Fibroblast of skin of right biceps (primary cell): ENCODE measurements at regions not wholly inside any gene's neighbourhood (a gene's known extent, or its start where the extent isn't known, plus 50 kb on each side); places are given as distances from the start of the nearest gene placed in this dataset.

Source experiments
- DNase-seq: peaks from one replicate; pipeline ENCODE4 v3.0.0-alpha.2; 2013

DNA sequence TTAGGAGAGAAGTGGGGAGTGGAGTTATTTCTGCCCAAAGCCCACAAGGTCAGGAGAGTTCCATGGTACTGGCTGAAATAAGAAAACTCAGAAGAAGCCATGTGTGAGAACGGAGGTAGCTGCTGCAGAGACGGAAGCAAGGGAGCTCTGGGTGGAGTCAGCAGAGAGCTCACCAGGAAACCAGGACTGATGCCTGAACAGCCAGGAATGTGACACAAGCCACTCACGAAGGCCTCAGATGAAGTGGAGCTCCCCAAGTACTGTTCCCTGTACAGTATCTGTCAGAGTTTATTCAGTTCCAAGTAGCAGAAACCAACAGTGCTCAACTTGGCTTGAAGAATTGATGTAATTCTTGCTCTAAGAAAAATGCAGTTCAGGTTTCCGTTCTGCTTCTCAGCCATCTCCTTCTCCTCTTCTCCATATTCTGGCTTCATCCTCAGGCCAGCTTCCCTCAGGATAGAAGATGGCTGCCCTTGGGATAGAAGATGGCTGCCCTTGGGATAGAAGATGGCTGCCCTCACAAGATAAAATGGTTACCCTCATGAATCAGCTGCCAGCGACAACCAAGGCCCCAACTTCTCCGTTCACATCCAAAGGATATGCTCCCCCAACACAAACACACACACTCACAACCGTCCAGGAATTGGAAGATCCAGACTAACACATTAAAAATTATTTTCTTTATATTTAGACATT is 117.4 kb upstream of the SH3BP4 start:
- no peak for DNase-seq

DNA sequence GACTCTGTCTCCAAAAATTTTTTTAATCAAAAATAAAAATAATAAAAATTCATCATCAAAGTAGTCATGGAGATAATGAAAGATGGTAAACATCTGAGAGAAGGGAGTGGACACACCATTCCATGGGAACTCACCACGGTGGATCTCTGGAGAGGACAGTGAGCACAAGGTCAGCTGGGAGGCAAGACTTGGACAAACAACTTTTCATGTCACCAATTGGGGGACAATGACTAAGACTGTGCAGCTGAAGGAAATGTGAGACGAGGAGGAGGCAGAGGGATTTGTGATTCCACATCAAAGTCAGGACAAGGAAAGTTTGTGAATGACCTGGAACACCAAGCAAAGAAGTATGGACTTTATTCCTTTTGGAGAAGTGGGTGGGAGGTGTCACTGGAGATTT is 121.0 kb upstream of the SH3BP4 start:
- DNase-seq, result no peak

DNA sequence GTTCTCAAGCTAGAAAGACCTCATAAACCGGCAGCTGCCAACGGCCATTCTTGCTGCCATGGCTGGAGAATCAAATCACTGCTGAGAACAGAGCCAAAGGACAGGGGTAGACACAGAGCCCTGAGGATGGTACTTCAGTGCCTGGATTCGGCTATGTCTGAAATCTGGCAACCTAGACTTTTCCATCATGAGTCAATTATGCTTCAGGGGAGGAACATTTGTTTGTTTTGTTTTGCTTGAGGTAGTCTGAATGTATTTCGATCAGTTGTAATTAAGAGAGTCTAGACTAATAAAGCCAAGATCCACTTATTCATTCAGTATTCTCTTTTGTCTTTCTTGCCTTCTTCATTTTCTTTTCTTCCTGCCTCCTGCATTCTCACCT is 122.8 kb upstream of the SH3BP4 start:
- DNase-seq, result no peak

DNA sequence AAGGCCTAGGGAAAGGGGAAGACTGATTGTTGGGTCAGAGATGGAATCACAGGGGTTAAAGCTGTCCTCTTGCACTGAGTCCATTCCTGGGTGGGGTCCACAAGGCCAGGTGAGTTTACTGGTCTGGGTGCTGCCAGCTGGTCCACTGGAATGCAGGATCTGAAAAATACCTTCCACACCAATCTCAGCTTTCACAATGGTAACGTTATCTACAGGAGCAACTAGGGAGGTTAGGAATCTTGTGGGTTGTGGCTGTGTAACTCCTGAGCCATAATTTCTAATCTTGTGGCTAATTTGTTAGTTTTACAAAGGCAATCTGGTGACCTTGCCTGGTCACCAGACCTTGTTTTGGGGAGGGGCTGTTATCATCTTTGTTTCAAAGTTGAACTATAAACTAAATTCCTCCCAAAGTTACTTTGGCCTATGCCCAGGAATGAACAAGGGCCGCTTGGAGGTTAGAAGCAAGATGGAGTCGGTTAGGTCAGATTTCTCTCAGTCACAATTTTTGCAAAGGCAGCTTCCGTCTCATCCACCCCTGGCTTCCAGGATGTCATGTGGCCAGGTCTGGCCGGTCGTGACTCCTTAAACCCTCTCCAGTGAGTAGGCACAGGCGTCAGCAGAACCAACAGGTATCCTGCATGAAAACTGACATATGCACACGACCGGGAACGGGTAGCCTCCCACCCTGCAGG is 123.3 kb upstream of the SH3BP4 start:
- no peak for DNase-seq

DNA sequence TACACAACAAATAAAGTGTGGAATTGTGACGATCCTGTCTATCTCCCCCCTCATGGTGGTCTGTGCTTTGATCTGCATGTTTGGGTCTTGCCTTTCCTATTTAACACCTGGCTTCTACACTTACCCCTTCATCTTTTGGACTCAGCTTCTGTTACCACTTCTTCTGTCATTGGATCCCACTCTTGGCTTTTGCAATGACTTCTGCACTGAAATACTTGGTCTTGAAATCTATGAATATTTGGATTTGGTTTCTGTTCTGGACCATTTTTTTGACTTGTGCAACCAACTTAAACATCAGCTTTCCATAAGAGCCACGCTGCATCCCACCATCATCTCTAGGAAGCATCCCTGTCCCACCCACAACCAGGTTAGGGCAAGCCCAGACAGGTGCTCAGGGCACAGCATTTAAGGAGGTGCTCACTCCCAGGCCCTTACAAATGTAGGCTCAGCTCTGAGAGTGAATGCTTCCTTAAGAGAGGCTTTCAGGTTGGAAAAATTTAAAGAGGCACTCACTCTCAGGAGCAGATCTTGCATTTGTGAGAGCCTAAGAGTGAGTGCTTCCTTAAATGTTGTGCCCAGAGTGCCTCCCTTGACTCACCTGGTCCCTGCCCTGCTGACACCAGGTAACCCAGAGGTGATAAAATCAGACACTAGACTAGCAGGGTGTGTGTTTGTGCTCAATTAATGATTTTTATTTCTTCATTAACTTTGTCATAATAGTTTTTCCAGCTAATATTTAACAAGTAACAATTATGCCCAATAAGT is 124.5 kb upstream of the SH3BP4 start:
- DNase-seq, result no peak

DNA sequence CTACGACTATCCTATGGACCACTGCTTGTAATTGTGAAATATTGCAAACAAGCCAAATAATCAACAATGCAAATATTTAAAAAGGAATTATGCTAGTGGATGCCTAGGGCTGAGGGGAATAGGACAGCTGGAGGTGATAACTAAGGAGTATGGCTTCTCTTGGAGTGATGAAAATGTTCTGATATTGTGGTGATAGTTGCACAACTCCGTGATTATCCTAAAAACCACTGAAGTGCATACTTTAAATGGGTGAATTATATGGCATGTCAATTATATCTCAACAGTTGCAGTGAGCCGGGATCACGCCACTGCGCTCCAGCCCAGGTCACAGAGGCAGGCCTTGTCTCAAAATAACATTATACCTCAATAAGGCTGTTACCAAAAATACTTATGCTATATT is 125.1 kb upstream of the SH3BP4 start:
- DNase-seq, result peak; percentile 20

DNA sequence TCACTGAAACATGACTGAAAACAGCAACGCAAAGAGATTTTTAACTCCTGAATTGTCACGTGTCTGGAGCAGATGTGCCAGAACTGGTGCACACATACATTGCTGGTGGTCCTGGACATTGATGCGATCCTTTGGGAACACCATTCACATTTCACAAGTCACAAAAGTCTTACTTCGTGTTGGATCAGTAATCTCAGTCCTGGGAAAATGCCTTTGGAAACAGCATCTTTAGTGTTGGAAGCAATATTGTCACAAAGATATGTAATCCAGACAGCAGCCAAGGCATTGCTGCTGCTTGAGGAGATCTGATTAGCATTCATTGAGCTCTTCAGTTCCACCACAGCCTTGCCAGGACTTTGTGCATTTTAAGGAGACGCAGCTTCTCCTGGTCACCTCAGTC is 126.2 kb upstream of the SH3BP4 start:
- no peak for DNase-seq

DNA sequence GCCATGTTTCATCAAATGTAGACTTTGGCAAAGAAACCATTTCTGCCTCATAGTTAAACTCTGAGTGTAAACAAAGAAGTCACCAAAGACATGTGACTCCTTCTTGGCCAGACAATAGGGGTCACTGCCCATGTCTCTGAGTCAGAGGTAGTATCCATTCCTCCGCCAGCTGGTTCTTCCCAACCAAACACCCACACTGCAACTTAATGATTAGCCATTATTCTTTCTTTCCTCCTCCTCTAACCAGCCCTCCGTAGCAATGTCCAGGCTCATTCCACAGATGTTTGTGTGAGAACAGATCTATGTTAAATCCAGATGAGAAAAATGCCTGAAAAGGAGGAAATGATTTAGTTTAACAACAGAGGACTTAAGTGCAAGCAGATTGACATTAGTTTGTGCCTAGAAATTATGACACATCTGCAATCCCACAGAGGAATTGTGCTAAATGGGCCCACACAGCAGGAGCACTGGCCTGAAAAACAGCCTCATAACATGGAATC is 127.9 kb upstream of the SH3BP4 start:
- peak; percentile 94 for DNase-seq

DNA sequence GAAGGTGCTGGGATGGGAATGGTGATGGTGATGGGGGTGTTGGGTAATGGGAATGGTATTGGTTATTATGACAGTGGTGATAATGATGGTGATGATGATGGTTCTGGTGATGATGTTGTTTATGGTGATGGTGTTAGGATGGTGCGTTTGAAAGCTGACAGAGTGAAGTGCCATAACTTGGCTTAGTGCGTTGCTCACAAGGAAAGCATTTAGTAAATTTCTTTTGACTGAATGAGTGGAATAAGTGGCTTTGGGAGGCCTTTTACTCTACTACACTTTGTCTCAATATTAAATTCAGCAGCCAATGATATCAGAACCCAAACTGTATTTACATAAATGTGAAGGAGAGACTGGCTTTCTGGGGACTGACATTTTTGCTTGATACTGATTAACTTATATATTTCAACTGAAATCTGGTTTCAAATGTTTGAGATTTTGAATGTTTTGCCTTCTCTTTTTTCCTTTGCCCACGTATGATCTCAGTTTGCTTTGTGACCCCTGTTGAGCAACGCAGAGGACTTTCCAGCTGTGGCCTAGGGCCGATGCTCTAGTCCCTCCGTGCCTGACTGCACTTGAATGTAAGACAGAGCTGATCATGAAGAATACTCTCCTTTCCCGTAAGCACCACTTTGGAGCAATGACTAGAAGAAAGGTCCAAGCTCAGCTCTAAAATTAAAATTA is 128.5 kb upstream of the SH3BP4 start:
- DNase-seq, result no peak

DNA sequence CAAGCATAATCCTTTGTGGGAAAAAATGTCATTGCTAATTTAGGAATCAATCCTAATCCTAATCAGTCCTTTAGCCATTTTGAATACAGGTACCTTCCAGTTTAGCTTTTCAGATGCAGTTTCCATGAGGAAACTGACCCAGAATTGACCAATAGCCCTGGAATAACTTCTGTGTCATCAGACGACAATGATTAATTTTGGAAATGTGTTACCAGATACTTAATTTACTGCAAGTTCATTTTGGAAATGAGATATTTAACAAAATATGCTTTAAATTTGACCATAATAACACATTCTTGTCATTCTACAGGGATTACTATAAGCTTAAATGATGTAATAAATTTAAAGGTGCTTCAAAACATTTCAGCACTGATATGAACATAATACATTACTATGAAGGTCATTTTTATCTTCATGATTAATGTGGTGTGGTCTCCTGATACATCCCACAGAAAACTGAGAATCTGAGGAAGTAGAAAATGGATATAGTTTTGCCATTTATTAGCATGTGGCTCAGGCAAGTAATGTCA is 129.8 kb upstream of the SH3BP4 start:
- DNase-seq, result peak; percentile 48

DNA sequence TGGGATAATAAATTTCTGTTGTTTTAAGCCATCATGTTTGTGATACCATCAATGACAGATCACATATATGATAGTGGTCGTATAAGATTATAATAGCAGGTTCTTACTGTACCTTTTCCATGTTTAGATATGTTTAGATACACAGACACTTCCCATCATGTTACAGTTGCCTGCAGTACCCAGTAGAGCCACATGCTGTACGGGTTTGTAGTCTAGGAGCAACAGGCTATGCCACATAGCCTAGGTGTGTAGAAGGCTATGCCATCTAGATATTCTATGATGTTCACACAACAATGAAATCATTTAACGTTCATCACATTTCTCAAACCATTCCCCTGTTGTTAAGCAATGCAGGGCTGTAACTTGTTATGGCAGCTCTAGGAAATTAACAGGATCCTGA is 132.9 kb upstream of the SH3BP4 start:
- DNase-seq, result no peak

DNA sequence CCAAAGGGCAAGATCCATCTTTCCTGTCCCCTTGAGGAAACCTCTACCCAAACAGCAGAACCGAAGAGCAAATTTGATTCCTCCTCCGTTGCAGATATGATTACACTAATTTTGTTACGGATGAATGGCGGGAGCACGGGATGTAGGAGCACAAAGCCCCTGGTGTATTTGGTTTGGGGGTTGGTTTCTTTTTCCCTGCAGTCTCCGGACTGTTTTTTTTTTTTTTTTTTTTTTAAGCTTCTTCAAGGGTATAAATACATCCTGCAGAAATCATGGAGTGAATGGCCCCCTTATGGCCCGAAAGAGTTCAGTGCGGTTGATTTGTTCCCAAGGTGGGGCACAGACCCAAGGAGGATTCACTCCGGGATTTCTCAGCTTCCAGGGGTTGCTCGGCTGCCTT is 135.3 kb upstream of the SH3BP4 start:
- no peak for DNase-seq

DNA sequence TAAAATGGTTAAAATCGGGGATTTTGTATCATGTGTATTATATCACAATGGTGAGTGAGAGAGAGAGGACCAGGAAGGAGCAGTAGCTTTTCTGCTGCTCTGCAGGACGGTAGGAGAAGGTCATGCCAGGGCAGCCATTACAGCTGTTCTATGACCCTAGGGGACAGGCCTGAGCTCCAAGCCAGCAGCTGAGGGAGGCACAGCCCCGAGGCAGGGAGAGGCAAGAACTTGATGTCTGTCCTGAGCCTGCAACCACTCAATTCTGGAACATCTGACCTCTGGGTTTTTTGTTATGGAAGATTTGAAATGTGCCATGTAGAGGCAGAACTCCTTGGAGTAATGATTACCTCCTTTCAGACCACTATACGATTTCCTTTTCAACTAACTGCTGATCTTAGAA is 135.8 kb upstream of the SH3BP4 start:
- no peak for DNase-seq

DNA sequence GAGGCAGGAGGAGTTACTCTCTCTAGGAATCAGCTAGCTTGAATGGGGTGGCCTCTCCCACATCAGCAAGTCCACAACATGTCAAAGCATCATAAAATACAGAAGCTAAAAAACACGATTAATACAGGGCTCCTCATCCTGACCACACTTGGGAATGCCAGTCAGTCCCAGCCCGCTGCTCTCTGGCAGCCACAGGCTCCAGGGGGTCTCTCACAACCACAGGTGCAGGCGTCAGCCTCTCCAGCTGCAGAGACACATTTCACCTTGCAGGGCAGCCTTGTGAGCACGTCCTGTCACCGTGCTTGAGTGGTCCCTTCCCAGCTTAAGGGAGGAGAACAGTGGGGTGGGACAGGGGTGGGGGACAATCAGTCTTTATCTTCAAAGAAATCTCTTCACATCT is 137.4 kb upstream of the SH3BP4 start:
- DNase-seq, result no peak

DNA sequence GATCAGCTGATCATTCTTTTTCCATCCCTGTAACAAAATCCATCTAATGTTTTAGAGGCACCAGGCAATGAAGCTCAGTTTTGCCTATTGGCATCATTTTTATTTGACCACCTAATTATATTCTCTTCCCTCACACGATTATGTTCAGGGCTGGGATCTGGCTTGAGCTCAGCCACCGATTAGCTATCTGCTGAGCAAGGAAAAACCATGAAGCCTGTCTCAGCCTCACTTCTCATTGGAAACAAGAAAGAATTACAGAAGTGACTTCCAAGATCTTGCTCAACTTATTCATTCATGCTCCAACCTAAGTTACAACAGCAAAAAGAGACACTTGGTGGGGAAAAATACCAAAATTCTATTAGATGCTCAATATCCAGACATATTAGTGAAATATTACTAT is 139.0 kb upstream of the SH3BP4 start:
- DNase-seq, result no peak

DNA sequence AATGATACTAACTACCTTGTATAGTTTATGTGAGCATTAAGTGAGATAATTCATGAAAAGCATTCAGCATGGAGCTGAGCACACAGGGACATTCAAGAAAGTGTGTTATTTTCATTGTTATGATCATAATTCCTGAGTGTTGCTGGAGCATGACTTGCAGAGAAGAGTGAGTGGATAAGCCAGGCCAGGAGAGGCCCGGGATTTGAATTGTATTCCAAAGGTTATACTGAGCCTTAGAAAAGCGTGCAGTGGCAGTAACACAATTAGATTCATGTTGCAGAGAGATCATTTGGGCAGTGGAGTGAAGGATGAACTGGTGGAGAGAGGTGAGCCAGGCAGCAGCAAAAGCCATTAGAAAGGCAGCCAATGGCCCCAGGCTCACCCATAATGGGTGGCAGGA is 142.9 kb upstream of the SH3BP4 start:
- no peak for DNase-seq

DNA sequence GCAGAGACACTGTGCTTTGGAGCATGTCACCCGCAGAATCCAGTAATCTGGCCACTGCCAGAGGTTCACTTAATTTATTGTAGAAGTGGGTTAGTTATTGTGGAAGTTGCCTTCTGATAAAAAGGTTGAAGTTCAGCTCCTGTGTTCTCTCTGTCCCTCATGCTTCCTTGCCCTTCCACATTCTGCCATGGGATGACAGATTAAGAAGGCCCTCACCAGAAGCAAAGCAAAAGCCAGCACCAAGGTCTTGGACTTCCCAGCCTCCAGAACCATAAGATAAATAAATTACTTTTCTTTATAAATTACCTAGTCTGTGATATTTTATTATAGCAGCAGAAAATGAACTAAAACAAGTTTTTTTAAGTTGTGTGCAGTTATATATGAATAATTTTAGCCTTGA is 145.0 kb upstream of the SH3BP4 start:
- no peak for DNase-seq

DNA sequence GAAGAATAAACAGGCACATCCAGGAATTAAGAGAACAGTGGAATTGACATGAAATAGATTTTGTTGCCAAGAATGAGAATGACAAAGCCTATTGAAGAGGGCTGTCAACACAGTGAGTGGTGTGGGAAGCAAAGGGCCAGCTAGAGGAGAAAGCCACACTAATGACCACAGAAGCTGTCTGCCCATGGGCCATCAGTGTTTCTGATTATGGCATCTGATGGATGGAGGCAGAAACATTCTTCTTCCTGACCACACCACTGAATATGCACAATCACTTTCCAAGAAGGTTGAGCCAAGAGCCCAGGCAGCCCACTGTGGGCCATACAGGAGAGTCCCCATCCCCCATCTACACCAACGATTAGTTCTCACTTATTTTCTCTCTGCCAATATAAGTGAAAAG is 146.0 kb upstream of the SH3BP4 start:
- DNase-seq, result no peak

DNA sequence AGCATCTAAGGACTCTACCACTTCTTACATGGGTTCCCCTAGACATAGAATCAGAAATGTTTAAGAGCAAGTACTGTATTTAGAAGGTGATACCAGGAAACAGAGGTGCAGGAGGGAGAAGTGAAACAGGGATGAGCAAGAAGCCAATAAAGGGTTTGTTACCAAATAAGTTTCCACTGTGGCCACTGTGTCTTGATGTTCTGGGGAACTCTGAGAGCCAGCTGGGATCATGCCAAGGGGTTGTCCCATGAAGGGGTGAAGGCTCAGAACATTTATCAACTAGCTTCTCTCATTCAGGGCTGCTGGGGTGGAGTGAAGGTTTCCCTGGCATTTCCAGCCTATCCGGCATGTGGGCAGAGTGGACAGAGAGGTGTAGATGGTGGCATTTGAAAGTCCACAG is 147.1 kb upstream of the SH3BP4 start:
- no peak for DNase-seq

DNA sequence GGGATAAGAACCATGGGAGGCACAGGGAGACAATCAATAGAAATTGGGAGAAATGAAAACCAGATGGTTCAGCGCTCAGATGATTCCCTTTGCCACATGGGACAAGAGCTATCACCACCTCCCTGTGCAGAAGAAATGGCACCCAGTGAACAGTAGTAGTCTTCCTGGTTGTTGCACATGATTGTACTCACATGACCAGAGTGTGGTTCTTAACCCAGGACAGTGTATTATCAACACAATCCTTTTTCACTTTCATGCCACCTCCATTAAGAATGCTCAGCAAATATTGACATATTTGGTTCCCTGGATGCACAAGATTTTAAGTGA is 149.0 kb upstream of the SH3BP4 start:
- DNase-seq, result no peak

DNA sequence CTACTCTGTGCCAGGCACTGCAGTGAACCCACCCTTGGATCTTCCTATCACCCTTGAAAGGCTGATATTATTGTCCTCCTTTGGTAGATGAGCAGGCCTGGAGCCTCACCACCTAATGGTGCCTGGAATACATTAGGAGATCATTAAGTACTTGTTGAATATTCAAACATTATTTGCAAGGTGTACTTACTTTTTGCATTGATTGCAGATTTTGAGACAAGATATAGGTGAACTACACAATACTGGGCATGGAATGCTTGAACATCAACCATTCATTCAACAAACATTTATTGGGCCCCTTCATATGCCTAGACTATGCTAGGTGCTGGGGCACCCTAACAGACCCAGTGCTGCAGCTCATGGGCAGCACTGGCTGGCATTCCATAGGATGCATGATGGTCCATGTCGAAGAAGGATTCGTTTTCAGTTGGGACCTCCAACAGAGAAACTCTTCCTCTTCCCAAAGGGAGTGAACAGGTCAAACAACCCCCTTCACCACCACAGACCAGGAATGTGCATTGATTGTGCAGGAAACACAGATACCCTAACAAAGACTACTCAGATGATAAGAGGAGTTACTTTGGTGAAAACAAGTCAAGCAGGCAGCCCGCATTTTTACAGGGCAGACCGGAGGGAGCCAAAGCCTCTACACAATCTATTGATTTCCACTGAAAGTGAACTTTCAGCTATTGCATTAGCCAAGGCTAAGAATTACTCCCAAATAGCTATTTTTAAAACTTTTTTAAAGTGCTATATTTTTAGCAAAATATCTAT is 149.6 kb upstream of the SH3BP4 start:
- DNase-seq, result no peak

DNA sequence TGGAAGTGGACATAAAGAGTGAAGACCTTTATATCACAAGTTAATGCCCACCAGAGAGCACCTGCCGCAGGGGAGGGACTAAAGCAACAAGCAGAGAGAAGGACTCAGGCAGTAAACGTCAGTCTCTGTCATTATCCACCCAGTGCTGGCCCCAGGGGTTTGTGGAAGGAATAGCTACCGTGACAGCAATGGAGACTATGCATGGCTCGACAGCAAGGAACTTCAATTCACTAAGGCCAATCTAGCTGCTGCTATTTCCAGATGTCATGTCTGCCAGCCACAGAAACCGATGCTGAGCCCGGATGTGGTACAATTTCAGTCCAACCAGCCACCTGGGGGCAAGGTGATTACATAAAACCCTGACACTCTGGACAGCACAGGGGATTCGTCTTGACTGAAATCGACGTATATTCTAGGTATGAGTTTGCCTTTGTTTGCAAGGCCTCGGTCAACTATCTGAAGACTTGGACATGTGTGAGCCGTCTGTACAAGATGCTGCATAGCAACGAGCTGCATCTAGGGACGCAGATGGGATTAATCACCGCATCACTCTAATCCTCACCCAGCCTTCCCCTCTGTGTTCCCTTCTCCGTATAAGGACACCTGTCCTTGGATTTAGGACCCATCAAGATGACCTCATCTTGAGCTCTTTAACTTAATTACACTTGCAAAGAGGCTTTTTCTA is 154.1 kb upstream of the SH3BP4 start:
- peak; percentile 33 for DNase-seq
